ENCODE measurements at regions not wholly inside any gene's neighbourhood (a gene's known extent, or its start where the extent isn't known, plus 50 kb on each side); places are given as distances from the start of the nearest gene placed in this dataset.
"Not testable (repeated sequence)": the region's sequence is repeated elsewhere in the genome, so short reads cannot be mapped to it uniquely, and the experiment has no call there.

GRCh38 chr15:36152936-36153335, 426.5 kb upstream of the CDIN1 start:
- intact Hi-C loops (cut with DNase I), result no loop called here
- H3K27ac ChIP-seq, result no peak overlapping the region
- H3K9me3 ChIP-seq, result no peaks in the 10 kb centered on the region
- H3K36me3 ChIP-seq, result no peaks in the 10 kb centered on the region
- no peak overlapping the region for H3K4me3 ChIP-seq
- no peaks in the 10 kb centered on the region for H3K4me1 ChIP-seq
- no peaks in the 10 kb centered on the region for H3K27me3 ChIP-seq
- DNase-seq, result no peak
- TF ChIP-seq EP300 (IDR thresholded peaks at IDR 0.05) (no peak), POLR2A (IDR thresholded peaks at IDR 0.05) (no peak), POLR2AphosphoS5 (IDR thresholded peaks at IDR 0.05) (no peak), CTCF (IDR thresholded peaks at IDR 0.05) (no peak)

GRCh38 chr15:36156879-36157427, 422.5 kb upstream of the CDIN1 start:
- Histone ChIP-seq H3K9me3 (no peaks in the 10 kb centered on the region), H3K27ac (no peak overlapping the region), H3K36me3 (no peaks in the 10 kb centered on the region), H3K4me1 (no peaks in the 10 kb centered on the region), H3K4me3 (no peak overlapping the region), H3K27me3 (no peaks in the 10 kb centered on the region)
- 51 to 58% methylated on average over 1 of the region's 1 CpG for WGBS, 2 donors
- peak; percentile 83 for DNase-seq
- no peak for TF ChIP-seq CTCF (IDR thresholded peaks at IDR 0.05)
- peak in 1 of 4 donors; percentile 15 for TF ChIP-seq POLR2AphosphoS5 (IDR thresholded peaks at IDR 0.05)
- intact Hi-C loops (cut with DNase I), result no loop called here

- 60 to 70% methylated on average over 1 of the region's 1 CpG for WGBS, 2 donors
- H3K27me3 ChIP-seq, result no peaks in the 10 kb centered on the region
- no peak overlapping the region for H3K4me3 ChIP-seq
- no peaks in the 10 kb centered on the region for H3K36me3 ChIP-seq
- no peak for DNase-seq
- H3K27ac ChIP-seq, result no peak overlapping the region
- no peak for TF ChIP-seq POLR2AphosphoS5 (IDR thresholded peaks at IDR 0.05)
- TF ChIP-seq CTCF (IDR thresholded peaks at IDR 0.05), result no peak
- TF ChIP-seq EP300 (IDR thresholded peaks at IDR 0.05), result no peak
- TF ChIP-seq POLR2A (IDR thresholded peaks at IDR 0.05), result no peak
- intact Hi-C loops (cut with DNase I), result no loop called here
- no peaks in the 10 kb centered on the region for H3K9me3 ChIP-seq
- H3K4me1 ChIP-seq, result no peaks in the 10 kb centered on the region
Measured at GRCh38 chr15:36160351-36160750, 419.1 kb upstream of the CDIN1 start.

GRCh38 chr15:36161108-36161507, 418.3 kb upstream of the CDIN1 start:
- no peak for TF ChIP-seq POLR2A (IDR thresholded peaks at IDR 0.05)
- no peak for TF ChIP-seq POLR2AphosphoS5 (IDR thresholded peaks at IDR 0.05)
- no peak for TF ChIP-seq EP300 (IDR thresholded peaks at IDR 0.05)
- no peak for TF ChIP-seq CTCF (IDR thresholded peaks at IDR 0.05)
- intact Hi-C loops (cut with DNase I), result no loop called here
- Histone ChIP-seq H3K36me3 (no peaks in the 10 kb centered on the region), H3K9me3 (no peaks in the 10 kb centered on the region), H3K4me3 (no peak overlapping the region), H3K4me1 (no peaks in the 10 kb centered on the region), H3K27me3 (no peaks in the 10 kb centered on the region), H3K27ac (no peak overlapping the region)
- DNase-seq, result no peak

- 19 to 52% methylated on average over 2 of the region's 2 CpGs for WGBS, 2 donors
- Histone ChIP-seq H3K4me3 (no peak overlapping the region), H3K36me3 (no peaks in the 10 kb centered on the region), H3K4me1 (no peaks in the 10 kb centered on the region), H3K27me3 (no peaks in the 10 kb centered on the region), H3K27ac (no peak overlapping the region), H3K9me3 (no peaks in the 10 kb centered on the region)
- TF ChIP-seq POLR2AphosphoS5 (IDR thresholded peaks at IDR 0.05), result no peak
- no peak for TF ChIP-seq CTCF (IDR thresholded peaks at IDR 0.05)
- no peak for TF ChIP-seq EP300 (IDR thresholded peaks at IDR 0.05)
- TF ChIP-seq POLR2A (IDR thresholded peaks at IDR 0.05), result no peak
- peak; percentile 65 for DNase-seq
- intact Hi-C loops (cut with DNase I), result no loop called here
Measured at GRCh38 chr15:36161771-36162212, 417.6 kb upstream of the CDIN1 start.

- WGBS, 2 donors, result 87 to 95% methylated on average over 13 of the region's 13 CpGs
- DNase-seq; intact Hi-C loops (cut with DNase I): not testable (repeated sequence)
Measured at GRCh38 chr15:36163983-36164382, 415.4 kb upstream of the CDIN1 start.

More at GRCh38 chr15:36163983-36164382, 415.4 kb upstream of the CDIN1 start:
- H3K36me3 ChIP-seq, H3K27ac ChIP-seq, H3K4me1 ChIP-seq, H3K4me3 ChIP-seq, H3K27me3 ChIP-seq, H3K9me3 ChIP-seq: not testable (repeated sequence)
